ENCODE measurements at regions not wholly inside any gene's neighbourhood (a gene's known extent, or its start where the extent isn't known, plus 50 kb on each side); places are given as distances from the start of the nearest gene placed in this dataset.

- TF ChIP-seq CTCF (IDR thresholded peaks at IDR 0.05) (no peak), POLR2A (IDR thresholded peaks at IDR 0.05) (no peak)
Observed at GRCh38 chr5:175121457-175121856, 322.5 kb downstream of the DRD1 start.

Measured in esophagus squamous epithelium (tissue), 4 donors.